HepG2 (cell line): ENCODE measurements at regions not wholly inside any gene's neighbourhood (a gene's known extent, or its start where the extent isn't known, plus 50 kb on each side); places are given as distances from the start of the nearest gene placed in this dataset.

ENCODE experiments used
- NR2F6 ChIP-seq, 2 experiments: IDR thresholded peaks; 2 replicates each; pipeline ENCODE4 v1.6.1; 2016; ENCODE audit warnings: antibody characterized with exemption in 1 of 2, mild to moderate bottlenecking in 1 of 2
- TCF12 ChIP-seq, 2 experiments: fragments of 450-650 bp in 1 of 2; sonication (generic) in 1 of 2; formaldehyde crosslinking in 1 of 2; IDR thresholded peaks; 2 replicates each; pipeline versions ENCODE4 v1.6.1 to v1.8.0; 2017 to 2022; ENCODE audit warnings: antibody characterized with exemption in 1 of 2, mild to moderate bottlenecking in 1 of 2, missing genetic modification reagents in 1 of 2, moderate library complexity in 1 of 2
- YEATS4 ChIP-seq: sonication (generic); formaldehyde crosslinking; IDR thresholded peaks from 2 replicates; pipeline ENCODE4 v1.4.0; 2020; ENCODE audit warnings: missing genetic modification reagents, borderline replicate concordance
- ZC3H4 ChIP-seq: sonication (generic); formaldehyde crosslinking; IDR thresholded peaks from 2 replicates; pipeline ENCODE4 v1.4.0; 2020; ENCODE audit warnings: missing genetic modification reagents, borderline replicate concordance
- TF ChIP-seq, protein P1 (sequence below): sonication (generic); formaldehyde crosslinking; IDR thresholded peaks from 2 replicates; pipeline ENCODE4 v1.5.0; 2020; ENCODE audit warnings: missing genetic modification reagents

DNA sequence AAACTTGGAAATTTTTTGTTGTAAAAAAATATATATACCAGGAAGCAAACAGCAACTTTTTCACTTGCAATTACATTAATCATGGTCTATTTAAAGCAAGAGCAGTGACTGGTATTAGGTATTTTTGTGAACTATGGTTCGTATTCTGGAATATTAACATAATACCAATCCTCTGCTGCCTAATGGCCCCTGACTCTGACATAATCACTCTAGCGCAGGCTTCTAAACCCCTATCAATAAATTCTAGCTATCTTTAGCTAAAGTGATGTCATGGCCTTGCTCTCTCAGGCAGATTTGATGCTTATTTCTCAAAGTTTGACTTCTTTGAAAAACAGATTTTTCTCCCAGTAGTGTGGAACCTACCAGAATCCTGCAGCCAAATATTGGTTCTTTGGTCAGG, 808.3 kb downstream of the VGLL3 start:
- TF ChIP-seq NR2F6 (IDR thresholded peaks at IDR 0.05) = no peak
- TF ChIP-seq NR2F6 (CRISPR knock-in tag; IDR thresholded peaks at IDR 0.05) = no peak
- no peak for TF ChIP-seq TCF12 (IDR thresholded peaks at IDR 0.05)
- no peak for TF ChIP-seq TCF12 (CRISPR knock-in tag; IDR thresholded peaks at IDR 0.05)
- TF ChIP-seq, protein P1, sequence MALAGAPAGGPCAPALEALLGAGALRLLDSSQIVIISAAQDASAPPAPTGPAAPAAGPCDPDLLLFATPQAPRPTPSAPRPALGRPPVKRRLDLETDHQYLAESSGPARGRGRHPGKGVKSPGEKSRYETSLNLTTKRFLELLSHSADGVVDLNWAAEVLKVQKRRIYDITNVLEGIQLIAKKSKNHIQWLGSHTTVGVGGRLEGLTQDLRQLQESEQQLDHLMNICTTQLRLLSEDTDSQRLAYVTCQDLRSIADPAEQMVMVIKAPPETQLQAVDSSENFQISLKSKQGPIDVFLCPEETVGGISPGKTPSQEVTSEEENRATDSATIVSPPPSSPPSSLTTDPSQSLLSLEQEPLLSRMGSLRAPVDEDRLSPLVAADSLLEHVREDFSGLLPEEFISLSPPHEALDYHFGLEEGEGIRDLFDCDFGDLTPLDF (CRISPR knock-in tag) = no peak
- no peak for TF ChIP-seq YEATS4 (CRISPR knock-in tag)
- no peak for TF ChIP-seq ZC3H4 (CRISPR knock-in tag)
